Endothelial cell of umbilical vein (primary cell): ENCODE measurements at regions not wholly inside any gene's neighbourhood (a gene's known extent, or its start where the extent isn't known, plus 50 kb on each side); places are given as distances from the start of the nearest gene placed in this dataset.

Experiments
- BruUV-seq: library from RNA; stranded (reverse); fragments of 400-500 nt; replicated peaks from 2 replicates; lab custom pipeline; 2021; lab: Mats Ljungman, UMichigan
- CTCF ChIA-PET: fragments of 300-600, 350-600 bp; sonication (Branson Sonifier 250); formaldehyde crosslinking; loops from one replicate; lab custom pipeline; 2021; ENCODE audit warnings: antibody characterized with exemption, inconsistent platforms; lab: Charles Lee
- POLR2A ChIA-PET: fragments of 300-600, 350-600 bp; sonication (Branson Sonifier 250); formaldehyde crosslinking; loops from one replicate; lab custom pipeline; 2021; ENCODE audit warnings: antibody characterized with exemption, inconsistent platforms; lab: Charles Lee
- DNase-seq: peaks from one replicate; pipeline ENCODE4 v3.0.0-alpha.2; 2011; ENCODE audit warnings: low read depth, low spot score
- FAIRE-seq: peaks from 2 replicates; lab custom pipeline; 2011; peaks lifted over from hg19 to GRCh38; lab: Jason Lieb, UNC
- H2AFZ ChIP-seq: 2 replicates; pipeline ENCODE4 v1.6.0; 2012; ENCODE audit warnings: low read depth, low read length, control low read depth, inconsistent platforms
- H3K27ac ChIP-seq: 2 replicates; pipeline ENCODE4 v1.5.1; 2011; ENCODE audit warnings: low read depth, mild to moderate bottlenecking, control low read depth, low read length, moderate library complexity; ENCODE audit not compliant: insufficient read depth
- H3K27me3 ChIP-seq, 2 experiments: 2 replicates each; pipeline versions ENCODE4 v1.6.0 to v1.6.1; 2011; ENCODE audit warnings: low read length in 2 of 2, mixed read lengths in 1 of 2; ENCODE audit not compliant: control insufficient read depth in 2 of 2, insufficient read depth in 2 of 2
- H3K36me3 ChIP-seq, 2 experiments: 2 replicates in 1 of 2; 3 replicates in 1 of 2; pipeline ENCODE4 v1.5.1; 2011; ENCODE audit warnings: low read length in 2 of 2, mild to moderate bottlenecking in 1 of 2, moderate library complexity in 1 of 2; ENCODE audit not compliant: control insufficient read depth in 2 of 2, insufficient read depth in 2 of 2; ENCODE audit errors: extremely low read depth in 1 of 2
- H3K4me1 ChIP-seq: 3 replicates; pipeline ENCODE4 v1.5.1; 2011; ENCODE audit warnings: mild to moderate bottlenecking, low read length; ENCODE audit not compliant: control insufficient read depth, insufficient read depth; ENCODE audit errors: extremely low read depth
- H3K4me2 ChIP-seq: 2 replicates; pipeline ENCODE4 v1.6.1; 2011; ENCODE audit warnings: low read length, control low read depth, mixed read lengths; ENCODE audit not compliant: insufficient read depth
- H3K4me3 ChIP-seq, 3 experiments: fragments of 200-600 bp in 1 of 3; sonication (generic), shearing (Covaris generic) in 1 of 3; replicated peaks in 1 of 3; 2 replicates each; pipeline ENCODE4 v1.5.1; 2011 to 2016; ENCODE audit warnings: control low read depth in 3 of 3, low read length in 3 of 3, mild to moderate bottlenecking in 2 of 3, inconsistent platforms in 1 of 3, low read depth in 1 of 3, moderate library complexity in 1 of 3; ENCODE audit not compliant: insufficient read depth in 1 of 3
- H3K79me2 ChIP-seq: 2 replicates; pipeline ENCODE4 v1.6.0; 2012; ENCODE audit warnings: low read length, inconsistent platforms; ENCODE audit not compliant: control insufficient read depth, insufficient read depth
- H3K9ac ChIP-seq: replicated peaks from 2 replicates; pipeline ENCODE3; 2011; ENCODE audit warnings: low read length, control low read depth; ENCODE audit not compliant: insufficient read depth; ENCODE audit errors: extremely low read depth
- H3K9me1 ChIP-seq: replicated peaks from 3 replicates; pipeline ENCODE4 v1.6.0; 2011; ENCODE audit warnings: mild to moderate bottlenecking, low read length; ENCODE audit not compliant: control insufficient read depth, insufficient read depth; ENCODE audit errors: extremely low read depth
- H3K9me3 ChIP-seq: replicated peaks from 2 replicates; pipeline ENCODE4 v1.5.1; 2012; ENCODE audit warnings: low read length, inconsistent platforms; ENCODE audit not compliant: control insufficient read depth, insufficient read depth
- H4K20me1 ChIP-seq: replicated peaks from 2 replicates; pipeline ENCODE3; 2011; ENCODE audit warnings: mild to moderate bottlenecking, low read length; ENCODE audit not compliant: control insufficient read depth, insufficient read depth; ENCODE audit errors: extremely low read depth
- EZH2 ChIP-seq: IDR thresholded peaks from 2 replicates; pipeline ENCODE4 v1.6.1; 2012; ENCODE audit warnings: borderline replicate concordance, low read depth, mild to moderate bottlenecking, moderate library complexity, low read length, inconsistent platforms; ENCODE audit not compliant: severe bottlenecking
- FOS ChIP-seq: IDR thresholded peaks from 2 replicates; pipeline ENCODE4 v1.6.1; 2011; ENCODE audit warnings: mild to moderate bottlenecking, low read length, moderate library complexity, borderline replicate concordance; ENCODE audit not compliant: insufficient read depth
- GATA2 ChIP-seq: IDR thresholded peaks from 2 replicates; pipeline ENCODE4 v1.7.0; 2011; ENCODE audit warnings: low read depth, mild to moderate bottlenecking, moderate library complexity, mixed read lengths, low read length; ENCODE audit not compliant: insufficient read length, insufficient read depth
- JUN ChIP-seq: IDR thresholded peaks from 2 replicates; pipeline ENCODE4 v1.6.1; 2011; ENCODE audit warnings: borderline replicate concordance, low read depth; ENCODE audit not compliant: insufficient read length, insufficient read depth
- MYC ChIP-seq: IDR thresholded peaks from one replicate; pipeline ENCODE4 v1.6.1; 2011; ENCODE audit warnings: mild to moderate bottlenecking, low read depth, low read length
- POLR2A ChIP-seq: IDR thresholded peaks from 2 replicates; pipeline ENCODE4 v1.6.1; 2012; ENCODE audit warnings: low read depth, mild to moderate bottlenecking, control low read depth, low read length
- POLR2AphosphoS5 ChIP-seq: IDR thresholded peaks from 2 replicates; pipeline ENCODE4 v1.6.1; 2012; ENCODE audit warnings: low read depth, mild to moderate bottlenecking, control low read depth, low read length, moderate library complexity; ENCODE audit not compliant: insufficient read depth
- dilution Hi-C: fragments of 300-500 bp; cut with MboI; formaldehyde crosslinking; loops from one replicate; pipeline ENCODE4 v1.15.0; 2019; ENCODE audit warnings: low sequenced_read_pairs; ENCODE audit not compliant: extremely low pct_ligation_motif_present
- intact Hi-C: fragments of 100-400 bp; cut with micrococcal nuclease; formaldehyde crosslinking; loops from one replicate; pipeline ENCODE4 v1.10.0; 2022
- TF ChIP-seq, protein P1 (sequence below): IDR thresholded peaks from 2 replicates; pipeline ENCODE4 v1.6.1; 2011; ENCODE audit not compliant: insufficient read depth, insufficient read length
- TF ChIP-seq, protein P2 (sequence below), 2 donors: IDR thresholded peaks; 1 replicate in 1 of 2; 2 replicates in 1 of 2; pipeline ENCODE4 v1.5.1; 2011; ENCODE audit warnings: low read length in 2 of 2, mild to moderate bottlenecking in 2 of 2, moderate library complexity in 2 of 2, control low read depth in 1 of 2, inconsistent platforms in 1 of 2, low read depth in 1 of 2; ENCODE audit not compliant: insufficient read depth in 1 of 2; ENCODE audit errors: extremely low read depth in 1 of 2

DNA sequence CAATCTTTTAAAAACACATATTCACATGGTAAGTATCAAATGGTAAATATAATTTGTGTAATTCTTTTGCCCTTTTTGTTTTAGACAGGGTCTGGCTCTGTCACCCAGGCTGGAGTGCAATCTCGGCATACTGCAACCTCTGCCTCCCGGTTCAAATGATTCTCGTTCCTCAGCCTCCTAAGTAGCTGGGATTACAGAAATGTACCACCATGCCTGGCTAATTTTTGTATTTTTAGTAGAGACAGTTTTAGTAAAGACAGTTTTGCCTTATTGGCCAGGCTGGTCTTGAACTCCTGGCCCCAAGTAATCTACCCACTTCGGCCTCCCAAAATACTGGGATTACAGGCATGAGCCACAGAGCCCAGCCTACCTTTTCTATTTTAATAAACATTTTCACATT is 182.2 kb downstream of the MYCN start:
- Histone ChIP-seq H3K27me3 (no peaks in the 10 kb centered on the region), H4K20me1 (no peaks in the 10 kb centered on the region), H3K4me3 (no peak overlapping the region), H3K9me1 (no peaks in the 10 kb centered on the region), H2AFZ (no peak overlapping the region), H3K27ac (no peak overlapping the region), H3K36me3 (no peaks in the 10 kb centered on the region), H3K9me3 (no peaks in the 10 kb centered on the region), H3K4me2 (no peak overlapping the region), H3K4me1 (no peaks in the 10 kb centered on the region), H3K79me2 (no peaks in the 10 kb centered on the region), H3K9ac (no peak overlapping the region)
- TF ChIP-seq, protein P1, sequence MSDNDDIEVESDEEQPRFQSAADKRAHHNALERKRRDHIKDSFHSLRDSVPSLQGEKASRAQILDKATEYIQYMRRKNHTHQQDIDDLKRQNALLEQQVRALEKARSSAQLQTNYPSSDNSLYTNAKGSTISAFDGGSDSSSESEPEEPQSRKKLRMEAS: no peak
- TF ChIP-seq FOS (no peak), POLR2A (no peak), MYC (no peak), JUN (no peak), EZH2 (no peak), POLR2AphosphoS5 (no peak), GATA2 (no peak)
- TF ChIP-seq, protein P2, sequence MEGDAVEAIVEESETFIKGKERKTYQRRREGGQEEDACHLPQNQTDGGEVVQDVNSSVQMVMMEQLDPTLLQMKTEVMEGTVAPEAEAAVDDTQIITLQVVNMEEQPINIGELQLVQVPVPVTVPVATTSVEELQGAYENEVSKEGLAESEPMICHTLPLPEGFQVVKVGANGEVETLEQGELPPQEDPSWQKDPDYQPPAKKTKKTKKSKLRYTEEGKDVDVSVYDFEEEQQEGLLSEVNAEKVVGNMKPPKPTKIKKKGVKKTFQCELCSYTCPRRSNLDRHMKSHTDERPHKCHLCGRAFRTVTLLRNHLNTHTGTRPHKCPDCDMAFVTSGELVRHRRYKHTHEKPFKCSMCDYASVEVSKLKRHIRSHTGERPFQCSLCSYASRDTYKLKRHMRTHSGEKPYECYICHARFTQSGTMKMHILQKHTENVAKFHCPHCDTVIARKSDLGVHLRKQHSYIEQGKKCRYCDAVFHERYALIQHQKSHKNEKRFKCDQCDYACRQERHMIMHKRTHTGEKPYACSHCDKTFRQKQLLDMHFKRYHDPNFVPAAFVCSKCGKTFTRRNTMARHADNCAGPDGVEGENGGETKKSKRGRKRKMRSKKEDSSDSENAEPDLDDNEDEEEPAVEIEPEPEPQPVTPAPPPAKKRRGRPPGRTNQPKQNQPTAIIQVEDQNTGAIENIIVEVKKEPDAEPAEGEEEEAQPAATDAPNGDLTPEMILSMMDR (IDR thresholded peaks at IDR 0.05; ENCODE audit: extremely low read depth in 1 of 2, insufficient read depth in 1 of 2, low read depth in 1 of 2, low read length in 2 of 2): no peak
- intact Hi-C loops (no loop called here), dilution Hi-C loops (no loop called here)
- CTCF ChIA-PET: no interaction called here
- POLR2A ChIA-PET: no interaction called here
- no TSS peak for BruUV-seq
- FAIRE-seq (no peak), DNase-seq (no peak)
